ENCODE measurements at regions not wholly inside any gene's neighbourhood (a gene's known extent, or its start where the extent isn't known, plus 50 kb on each side); places are given as distances from the start of the nearest gene placed in this dataset.

DNA sequence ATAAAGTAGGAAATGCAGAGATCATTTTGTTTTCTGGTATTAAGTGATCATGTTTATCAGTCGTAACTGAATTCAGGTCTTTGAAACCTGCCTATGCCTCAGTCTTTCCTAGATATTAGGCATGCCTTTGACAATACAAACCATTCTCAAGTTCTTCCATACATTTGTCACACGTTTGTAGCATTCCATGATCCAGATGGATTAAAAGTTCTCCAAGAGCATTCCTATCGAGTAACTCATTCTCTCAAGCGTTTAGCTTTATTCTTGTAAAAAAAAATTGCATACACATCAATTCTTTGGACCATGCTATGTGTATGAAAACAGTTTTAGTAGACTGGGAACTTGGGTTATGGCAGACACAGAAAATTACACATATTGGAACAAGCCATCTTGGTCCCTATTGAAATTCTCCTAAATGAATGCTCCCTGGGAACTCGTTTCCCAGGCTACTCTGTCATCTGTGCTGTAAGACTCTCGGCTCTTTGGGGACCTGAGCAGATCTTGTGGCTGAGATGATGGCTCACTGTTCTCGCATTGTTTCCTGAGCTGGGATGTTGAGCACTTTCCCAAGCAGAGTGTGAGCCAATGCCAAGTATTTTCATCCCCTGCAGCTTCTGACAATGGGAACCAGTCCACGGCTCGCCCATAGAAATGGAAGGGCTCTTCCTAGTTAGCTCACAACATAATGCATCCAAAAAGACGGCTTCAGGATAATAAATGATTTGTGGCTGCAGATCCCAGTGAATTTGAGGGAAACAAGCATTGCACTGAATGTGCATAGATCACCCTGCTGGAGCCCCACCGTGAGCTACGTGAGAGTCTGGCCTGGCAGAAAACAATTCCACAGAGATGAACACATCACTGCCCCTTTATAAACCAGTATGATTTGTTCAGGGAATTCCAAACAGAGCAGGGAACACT, 230.2 kb downstream of the IRX1 start:
- DNase-seq (ENCODE audit: low read depth): no peak

GRCh38 chr5:3827624-3828023, 232.0 kb downstream of the IRX1 start:
- no peak for DNase-seq (ENCODE audit: low read depth)

DNA sequence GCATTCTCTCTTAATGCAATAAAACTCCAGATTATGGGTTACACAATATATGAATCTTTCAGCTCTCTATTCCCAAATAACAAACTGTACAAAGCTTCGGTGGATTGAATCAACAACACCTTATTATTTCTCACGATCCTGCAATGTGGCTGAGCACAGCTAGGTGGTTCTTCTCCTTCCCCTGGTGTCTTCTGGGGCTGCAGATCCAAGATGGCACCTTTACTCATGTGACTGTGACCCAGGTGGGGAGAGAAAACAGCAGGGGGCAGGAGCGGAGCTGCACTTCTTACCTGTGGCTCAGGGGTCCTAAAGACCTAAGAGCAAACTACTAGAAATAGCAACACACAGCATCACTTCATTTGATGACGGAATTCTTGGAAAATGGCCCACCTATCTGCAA, 233.1 kb downstream of the IRX1 start:
- DNase-seq (ENCODE audit: low read depth): no peak

DNA sequence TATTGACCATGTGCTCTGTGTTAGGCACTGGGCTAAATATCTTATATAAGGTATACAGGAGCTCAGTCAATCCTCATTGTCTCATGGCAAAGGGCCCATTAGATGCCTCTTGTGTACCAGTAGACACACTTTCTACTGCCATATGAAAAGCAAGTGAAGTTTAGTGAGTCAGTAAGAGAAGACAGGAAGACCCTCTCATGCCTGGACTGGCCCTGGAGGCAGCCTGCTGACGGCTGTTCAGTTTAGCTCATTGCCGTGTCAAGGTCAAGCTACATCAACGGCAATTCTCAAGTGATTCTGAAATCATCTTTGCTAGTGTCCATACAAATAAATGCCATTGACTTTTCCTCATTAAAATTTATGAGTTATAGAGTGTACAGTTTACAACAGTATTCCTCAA, 237.9 kb downstream of the IRX1 start:
- DNase-seq (ENCODE audit: low read depth): no peak

- no peak for DNase-seq (ENCODE audit: low read depth)
Observed at GRCh38 chr5:3835811-3836210, 240.2 kb downstream of the IRX1 start.

DNA sequence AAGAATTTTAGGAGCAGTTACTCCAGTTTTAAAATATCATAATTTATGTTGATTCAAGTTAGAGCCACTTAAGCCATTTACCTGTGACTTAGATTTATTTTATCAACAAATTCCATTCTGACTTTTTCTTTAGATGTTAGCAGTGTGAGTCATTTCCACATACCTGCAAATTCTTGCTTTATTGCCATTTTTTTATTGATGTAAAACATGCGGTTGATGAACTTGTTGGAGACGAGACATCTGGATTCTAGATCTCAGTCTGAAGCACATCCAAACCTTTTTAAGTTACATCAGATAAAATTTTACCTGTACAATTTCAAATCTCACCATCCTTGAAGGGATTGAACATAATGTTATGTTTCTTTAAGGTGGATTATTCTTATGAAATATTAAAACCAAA, 240.9 kb downstream of the IRX1 start:
- no peak for DNase-seq (ENCODE audit: low read depth)

- DNase-seq (ENCODE audit: low read depth): no peak
Observed at GRCh38 chr5:3837506-3837905, 241.9 kb downstream of the IRX1 start.

- no peak for DNase-seq (ENCODE audit: low read depth)
Observed at GRCh38 chr5:3839151-3839550, 243.5 kb downstream of the IRX1 start.

GRCh38 chr5:3842591-3842990, 247.0 kb downstream of the IRX1 start:
- DNase-seq (ENCODE audit: low read depth): no peak

GRCh38 chr5:3843706-3844105, 248.1 kb downstream of the IRX1 start:
- DNase-seq (ENCODE audit: low read depth): no peak

DNA sequence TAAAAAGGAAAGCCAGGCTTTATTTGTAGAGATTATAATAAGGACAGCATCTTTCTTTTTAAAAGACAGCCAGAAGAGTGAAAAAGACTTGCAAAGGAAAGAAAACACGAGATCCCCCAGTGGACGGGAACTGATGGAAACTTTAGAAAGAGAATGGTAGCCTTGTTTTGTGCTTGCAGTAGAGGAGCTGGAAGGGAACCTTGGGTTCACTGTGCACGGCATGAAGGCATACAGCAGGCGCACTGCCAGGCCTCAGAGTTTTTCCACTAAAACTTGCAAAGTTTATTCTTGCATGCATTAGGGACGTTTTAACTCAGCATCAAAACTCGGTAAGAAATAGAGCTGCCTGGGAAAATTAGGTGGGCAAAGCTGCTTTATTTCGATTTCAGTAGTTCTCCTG, 248.6 kb downstream of the IRX1 start:
- DNase-seq (ENCODE audit: low read depth): no peak

GRCh38 chr5:3845230-3845629, 249.6 kb downstream of the IRX1 start:
- DNase-seq (ENCODE audit: low read depth): no peak

DNA sequence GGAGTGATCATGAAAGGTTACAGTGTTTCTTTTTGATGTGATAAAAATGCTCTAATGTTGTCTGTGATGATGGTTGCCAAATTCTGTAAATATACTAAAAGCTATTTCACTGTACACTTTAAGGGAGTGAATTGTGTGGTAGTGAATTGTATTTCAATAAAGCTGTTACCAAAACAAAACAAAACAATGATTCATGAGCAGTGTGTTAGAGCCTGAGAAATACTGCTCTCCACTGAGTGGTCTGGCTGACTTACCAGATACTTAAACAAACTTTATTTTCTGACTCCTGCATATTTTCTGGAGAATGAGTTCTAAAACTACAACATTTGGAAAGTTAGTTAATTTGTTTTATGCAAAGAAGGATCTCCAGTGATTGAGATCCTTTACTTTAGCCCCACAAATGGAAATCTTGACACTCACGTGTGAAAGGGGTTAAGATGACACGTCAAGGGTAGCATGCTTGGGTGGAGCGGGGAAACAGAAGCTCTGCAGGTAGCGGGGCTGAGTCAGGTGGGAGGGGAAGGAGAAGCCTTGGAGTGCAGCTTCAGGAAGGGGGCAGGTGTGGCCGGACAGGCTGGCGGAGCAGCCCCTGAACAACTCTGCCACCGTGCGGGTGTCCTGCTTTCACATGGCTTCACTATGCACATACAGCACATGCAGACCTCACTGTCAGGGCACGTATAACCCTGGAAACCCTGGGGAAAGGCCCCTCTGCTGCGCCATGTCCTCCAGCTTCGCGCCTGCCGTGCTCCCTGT, 256.7 kb downstream of the IRX1 start:
- DNase-seq (ENCODE audit: low read depth): no peak

DNA sequence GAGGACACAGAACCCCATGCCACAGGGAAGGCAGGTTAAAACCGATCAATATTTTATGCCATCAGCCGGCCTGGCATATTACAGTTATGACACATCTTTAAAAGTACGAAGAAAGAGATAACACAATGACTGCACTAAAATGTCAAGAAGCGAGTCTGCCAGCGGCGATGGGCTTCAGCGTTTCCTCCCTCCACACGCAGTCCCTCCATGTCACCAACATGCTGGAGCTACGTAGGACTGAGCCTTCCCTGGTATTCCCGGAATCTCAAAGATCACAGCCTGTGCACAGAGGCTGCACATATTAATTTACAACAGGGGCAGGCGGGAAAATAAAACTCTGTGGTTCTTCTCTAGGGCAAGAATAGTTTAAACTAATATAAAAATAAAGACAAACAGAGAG, 257.7 kb downstream of the IRX1 start:
- no peak for DNase-seq (ENCODE audit: low read depth)

GRCh38 chr5:3854188-3854821, 258.7 kb downstream of the IRX1 start:
- no peak for DNase-seq (ENCODE audit: low read depth)

- no peak for DNase-seq (ENCODE audit: low read depth)
Observed at GRCh38 chr5:3856036-3856435, 260.4 kb downstream of the IRX1 start.

GRCh38 chr5:3858524-3858923, 262.9 kb downstream of the IRX1 start:
- no peak for DNase-seq (ENCODE audit: low read depth)

GRCh38 chr5:3862906-3863305, 267.3 kb downstream of the IRX1 start:
- DNase-seq (ENCODE audit: low read depth): no peak

- no peak for DNase-seq (ENCODE audit: low read depth)
Observed at GRCh38 chr5:3875144-3875543, 279.5 kb downstream of the IRX1 start.

GRCh38 chr5:3878267-3878666, 282.6 kb downstream of the IRX1 start:
- no peak for DNase-seq (ENCODE audit: low read depth)

DNA sequence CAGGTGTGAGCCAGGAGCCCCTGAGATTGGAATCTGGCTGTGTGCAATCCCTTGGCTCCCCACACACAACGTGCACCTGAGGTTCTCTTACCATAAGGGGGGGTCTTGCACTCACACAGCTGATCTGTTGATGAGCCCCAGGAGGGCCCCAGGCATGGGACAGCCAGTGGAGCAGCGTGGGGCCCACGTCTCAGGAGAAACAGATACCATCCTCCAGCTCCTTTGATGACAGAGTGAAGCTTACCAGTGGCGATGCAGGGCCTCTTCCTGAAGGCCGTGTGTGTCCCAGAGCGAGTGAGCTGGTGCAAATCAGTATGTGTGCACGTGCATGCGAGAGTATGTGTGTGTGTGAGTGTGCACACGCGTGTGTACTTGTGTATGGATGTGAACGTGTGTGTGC, 287.4 kb downstream of the IRX1 start:
- no peak for DNase-seq (ENCODE audit: low read depth)

DNA sequence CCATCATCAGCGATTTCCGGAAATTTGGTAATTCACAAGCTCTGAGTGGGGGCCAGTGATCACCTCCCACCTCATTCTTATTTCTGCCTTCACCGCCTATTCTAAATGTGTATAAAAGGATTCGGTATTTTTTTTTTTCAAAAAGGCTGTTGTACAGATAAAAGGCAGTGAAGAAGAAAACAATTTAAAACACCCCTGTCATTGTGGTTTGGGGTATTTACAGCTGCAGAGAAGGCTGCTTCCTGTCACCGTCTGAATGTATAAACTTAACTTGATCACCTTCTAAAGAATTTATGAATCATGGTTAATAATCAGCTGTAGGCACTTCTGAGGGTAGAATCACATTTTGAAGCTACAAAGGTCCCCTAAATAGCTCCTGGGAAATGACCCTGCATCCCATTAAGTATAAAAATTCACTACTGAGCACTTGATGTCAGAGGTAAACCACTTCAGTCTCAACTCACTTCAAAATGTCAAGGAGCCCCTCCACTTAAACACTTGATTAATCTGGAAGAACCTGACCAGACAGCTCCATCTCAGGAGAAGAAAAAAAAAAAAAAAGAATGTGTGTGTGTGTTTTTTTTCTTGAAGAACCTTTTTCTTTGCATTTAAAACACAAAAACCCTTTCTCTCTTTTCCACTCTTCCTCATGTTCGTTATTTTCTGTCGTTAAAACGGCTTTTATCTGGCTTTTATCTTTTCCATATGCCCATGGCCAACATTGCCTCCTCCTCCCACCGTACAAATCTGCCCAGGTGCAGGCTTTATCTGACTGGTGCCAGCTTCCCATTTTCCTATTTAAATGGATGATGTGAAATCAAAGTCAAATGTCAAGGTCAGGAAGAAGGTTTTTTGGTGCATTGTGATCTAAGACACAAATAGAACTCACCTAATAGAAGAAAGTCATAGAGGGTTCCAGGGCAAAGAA, 291.2 kb downstream of the IRX1 start:
- DNase-seq (ENCODE audit: low read depth): no peak

All from non-pigmented ciliary epithelial cell (primary cell).